Ishikawa (cell line): ENCODE measurements at regions not wholly inside any gene's neighbourhood (a gene's known extent, or its start where the extent isn't known, plus 50 kb on each side); places are given as distances from the start of the nearest gene placed in this dataset.

ENCODE experiments used
- CEBPB ChIP-seq: IDR thresholded peaks from 2 replicates; pipeline ENCODE4 v1.6.1; 2012
- CREB1 ChIP-seq: IDR thresholded peaks from 2 replicates; pipeline ENCODE4 v1.6.1; 2012; ENCODE audit warnings: low read depth
- EGR1 ChIP-seq: IDR thresholded peaks from 2 replicates; pipeline ENCODE4 v1.6.1; 2012
- EP300 ChIP-seq: IDR thresholded peaks from 2 replicates; pipeline ENCODE4 v1.6.1; 2012; ENCODE audit warnings: borderline replicate concordance
- FOXM1 ChIP-seq: IDR thresholded peaks from 2 replicates; pipeline ENCODE4 v1.6.1; 2012; ENCODE audit warnings: low read depth, borderline replicate concordance
- MAX ChIP-seq: IDR thresholded peaks from 2 replicates; pipeline ENCODE4 v1.6.1; 2012
- NFIC ChIP-seq: IDR thresholded peaks from 2 replicates; pipeline ENCODE4 v1.6.1; 2012
- RAD21 ChIP-seq: IDR thresholded peaks from 2 replicates; pipeline ENCODE4 v1.6.1; 2012; ENCODE audit warnings: low read depth
- REST ChIP-seq: IDR thresholded peaks from 2 replicates; pipeline ENCODE4 v1.6.1; 2012; ENCODE audit warnings: low read depth, mild to moderate bottlenecking
- TAF1 ChIP-seq: IDR thresholded peaks from 2 replicates; pipeline ENCODE4 v1.6.1; 2012; ENCODE audit warnings: low read depth, mild to moderate bottlenecking
- TCF12 ChIP-seq: IDR thresholded peaks from 2 replicates; pipeline ENCODE4 v1.6.1; 2012; ENCODE audit warnings: low read depth
- TEAD4 ChIP-seq: IDR thresholded peaks from 2 replicates; pipeline ENCODE4 v1.6.1; 2012
- YY1 ChIP-seq: IDR thresholded peaks from 2 replicates; pipeline ENCODE4 v1.6.1; 2012; ENCODE audit warnings: low read depth
- ZBTB7A ChIP-seq: IDR thresholded peaks from 2 replicates; pipeline ENCODE4 v1.6.1; 2012; ENCODE audit warnings: low read depth
- TF ChIP-seq, protein P1 (sequence below): IDR thresholded peaks from 2 replicates; pipeline ENCODE4 v1.6.1; 2012

- TF ChIP-seq EGR1 = no peak
- no peak for TF ChIP-seq FOXM1
- TF ChIP-seq EP300 = no peak
- TF ChIP-seq ZBTB7A = no peak
- no peak for TF ChIP-seq RAD21
- TF ChIP-seq CEBPB = no peak
- TF ChIP-seq CREB1 = no peak
- no peak for TF ChIP-seq TEAD4
- no peak for TF ChIP-seq MAX
- TF ChIP-seq, protein P1, sequence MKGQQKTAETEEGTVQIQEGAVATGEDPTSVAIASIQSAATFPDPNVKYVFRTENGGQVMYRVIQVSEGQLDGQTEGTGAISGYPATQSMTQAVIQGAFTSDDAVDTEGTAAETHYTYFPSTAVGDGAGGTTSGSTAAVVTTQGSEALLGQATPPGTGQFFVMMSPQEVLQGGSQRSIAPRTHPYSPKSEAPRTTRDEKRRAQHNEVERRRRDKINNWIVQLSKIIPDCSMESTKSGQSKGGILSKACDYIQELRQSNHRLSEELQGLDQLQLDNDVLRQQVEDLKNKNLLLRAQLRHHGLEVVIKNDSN = no peak
- no peak for TF ChIP-seq TAF1
- no peak for TF ChIP-seq YY1
Observed at GRCh38 chr1:38528623-38529022, 330.9 kb downstream of the RRAGC start.

DNA sequence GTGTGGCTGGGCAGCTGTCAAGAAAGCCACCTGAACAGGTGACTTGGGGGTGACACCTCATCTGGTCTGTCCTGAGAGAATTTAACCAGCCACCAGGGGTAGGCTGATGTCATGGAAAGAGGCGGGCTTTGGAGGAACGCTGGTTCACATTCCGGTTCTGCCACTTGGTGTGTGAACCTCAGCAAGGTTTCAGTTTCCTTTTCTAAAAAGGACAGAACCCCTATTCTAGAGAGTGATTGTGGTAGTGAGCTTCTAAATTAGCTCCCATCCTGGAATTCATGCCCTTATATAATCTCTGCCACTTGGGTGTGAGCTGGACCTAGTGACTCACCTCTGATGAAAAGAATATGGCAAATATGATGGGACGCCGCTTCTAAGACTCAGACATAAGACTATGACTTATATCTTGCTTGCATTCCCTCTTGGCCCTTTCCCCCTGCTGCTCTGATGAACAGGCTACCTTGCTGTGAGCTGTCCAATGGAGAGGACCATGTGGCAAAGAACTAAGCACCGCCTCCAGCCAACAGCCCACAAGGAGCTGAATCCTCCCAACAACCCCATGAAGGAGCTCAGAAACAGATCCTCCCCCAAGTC is 332.1 kb downstream of the RRAGC start:
- TF ChIP-seq MAX (no peak), TCF12 (no peak), NFIC (no peak), REST (no peak), EGR1 (no peak), TAF1 (no peak), RAD21 (no peak), ZBTB7A (no peak), FOXM1 (no peak), TEAD4 (no peak), EP300 (no peak), CEBPB (no peak), YY1 (no peak), CREB1 (no peak)
- TF ChIP-seq, protein P1 = no peak

- no peak for TF ChIP-seq EGR1
- no peak for TF ChIP-seq NFIC
- no peak for TF ChIP-seq YY1
- TF ChIP-seq CREB1 = no peak
- TF ChIP-seq FOXM1 = no peak
- no peak for TF ChIP-seq TEAD4
Observed at GRCh38 chr1:38526046-38526445, 333.5 kb downstream of the RRAGC start.

GRCh38 chr1:38525343-38526043 is 334.1 kb downstream of the RRAGC start:
- TF ChIP-seq, protein P1 = no peak
- TF ChIP-seq ZBTB7A (no peak), EGR1 (no peak), REST (no peak), CEBPB (no peak), TCF12 (no peak), TEAD4 (no peak), YY1 (no peak), MAX (no peak), RAD21 (no peak)

GRCh38 chr1:38524025-38524641 is 335.4 kb downstream of the RRAGC start:
- no peak for TF ChIP-seq NFIC
- no peak for TF ChIP-seq EGR1
- TF ChIP-seq TEAD4 = no peak
- TF ChIP-seq TCF12 = no peak
- TF ChIP-seq ZBTB7A = no peak
- no peak for TF ChIP-seq MAX
- no peak for TF ChIP-seq RAD21
